ENCODE measurements at regions not wholly inside any gene's neighbourhood (a gene's known extent, or its start where the extent isn't known, plus 50 kb on each side); places are given as distances from the start of the nearest gene placed in this dataset.

- no peak overlapping the region for H3K4me3 ChIP-seq (ENCODE audit: control insufficient read depth, low read depth, low read length)
- DNase-seq (ENCODE audit: low read depth) = no peak
- TF ChIP-seq CTCF (IDR thresholded peaks at IDR 0.05; ENCODE audit: control insufficient read depth, insufficient read depth, low read depth, low read length, missing control alignments) = no peak
Measured at GRCh38 chr5:117177302-117177701, 602.7 kb upstream of the SEMA6A start.

DNA sequence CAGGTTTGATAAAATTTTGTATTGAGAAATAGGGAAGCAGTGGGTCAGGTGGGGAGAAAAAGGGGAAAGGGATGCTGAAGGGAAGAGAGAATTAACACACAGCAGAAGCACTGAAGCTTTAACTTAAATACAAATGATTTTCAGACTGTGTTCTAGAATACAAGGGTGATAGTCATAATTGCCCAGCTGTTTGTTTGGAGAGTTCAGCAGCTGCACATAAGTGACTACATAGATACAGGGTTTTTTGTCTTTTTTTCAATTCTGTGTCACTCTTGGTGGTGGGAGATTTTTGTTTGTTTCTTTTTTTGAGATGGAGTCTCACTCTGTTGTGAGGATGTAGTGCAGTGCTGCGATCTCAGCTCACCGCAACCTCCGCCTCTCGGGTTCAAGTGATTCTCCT, 590.4 kb upstream of the SEMA6A start:
- H3K4me3 ChIP-seq (ENCODE audit: control insufficient read depth, low read depth, low read length) = no peak overlapping the region
- TF ChIP-seq CTCF (IDR thresholded peaks at IDR 0.05; ENCODE audit: control insufficient read depth, insufficient read depth, low read depth, low read length, missing control alignments) = no peak
- no peak for DNase-seq (ENCODE audit: low read depth)

GRCh38 chr5:117161718-117162335, 587.2 kb upstream of the SEMA6A start:
- TF ChIP-seq CTCF (IDR thresholded peaks at IDR 0.05; ENCODE audit: control insufficient read depth, insufficient read depth, low read depth, low read length, missing control alignments) = no peak
- H3K4me3 ChIP-seq (ENCODE audit: control insufficient read depth, low read depth, low read length) = no peak overlapping the region
- no peak for DNase-seq (ENCODE audit: low read depth)

GRCh38 chr5:117160391-117160790, 585.8 kb upstream of the SEMA6A start:
- no peak overlapping the region for H3K4me3 ChIP-seq (ENCODE audit: control insufficient read depth, low read depth, low read length)
- no peak for TF ChIP-seq CTCF (IDR thresholded peaks at IDR 0.05; ENCODE audit: control insufficient read depth, insufficient read depth, low read depth, low read length, missing control alignments)
- DNase-seq (ENCODE audit: low read depth) = no peak

DNA sequence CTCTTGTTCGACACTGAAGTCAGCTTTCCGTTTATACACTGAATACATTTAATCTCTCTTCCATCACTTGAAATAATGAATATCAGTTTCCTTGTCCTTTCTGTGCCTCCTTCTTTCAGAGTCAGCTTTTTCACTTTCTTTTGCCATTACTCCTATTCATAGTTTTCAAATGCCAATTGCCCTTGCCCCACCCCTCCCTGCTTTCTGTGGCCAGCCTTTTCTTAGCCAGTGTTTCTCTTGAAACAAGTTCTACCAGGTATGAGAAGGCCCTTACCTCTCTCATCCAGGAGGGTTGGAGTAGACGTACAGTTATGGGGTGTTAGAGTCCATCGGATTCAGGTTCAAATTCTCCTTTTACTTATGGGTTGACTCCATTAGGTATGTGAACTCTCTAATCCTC, 574.7 kb upstream of the SEMA6A start:
- TF ChIP-seq CTCF (IDR thresholded peaks at IDR 0.05; ENCODE audit: control insufficient read depth, insufficient read depth, low read depth, low read length, missing control alignments) = no peak
- no peak overlapping the region for H3K4me3 ChIP-seq (ENCODE audit: control insufficient read depth, low read depth, low read length)
- DNase-seq (ENCODE audit: low read depth) = no peak

DNA sequence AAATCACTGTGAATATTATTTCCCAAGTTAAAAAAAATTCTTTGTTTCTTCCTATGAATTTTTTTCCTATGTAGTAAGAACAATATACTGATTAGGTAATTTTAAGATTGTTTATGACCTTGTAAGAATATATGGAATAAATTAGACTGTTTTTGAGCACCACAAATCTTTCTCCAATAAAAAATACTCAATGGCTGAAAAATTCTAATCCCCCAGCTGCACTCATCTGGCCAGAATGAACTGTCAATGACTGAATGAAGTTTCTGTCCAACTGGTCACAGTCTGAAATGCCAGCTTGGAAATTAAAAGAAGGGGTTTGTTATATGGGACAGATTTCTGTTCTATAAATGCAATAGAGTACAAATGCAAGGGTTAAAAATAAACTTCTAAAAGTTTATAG, 569.5 kb upstream of the SEMA6A start:
- H3K4me3 ChIP-seq (ENCODE audit: control insufficient read depth, low read depth, low read length) = no peak overlapping the region
- no peak for DNase-seq (ENCODE audit: low read depth)
- no peak for TF ChIP-seq CTCF (IDR thresholded peaks at IDR 0.05; ENCODE audit: control insufficient read depth, insufficient read depth, low read depth, low read length, missing control alignments)

- TF ChIP-seq CTCF (IDR thresholded peaks at IDR 0.05; ENCODE audit: control insufficient read depth, insufficient read depth, low read depth, low read length, missing control alignments) = no peak
- DNase-seq (ENCODE audit: low read depth) = no peak
- no peak overlapping the region for H3K4me3 ChIP-seq (ENCODE audit: control insufficient read depth, low read depth, low read length)
Measured at GRCh38 chr5:117143406-117143805, 568.8 kb upstream of the SEMA6A start.
